ENCODE measurements at regions not wholly inside any gene's neighbourhood (a gene's known extent, or its start where the extent isn't known, plus 50 kb on each side); places are given as distances from the start of the nearest gene placed in this dataset.

DNA sequence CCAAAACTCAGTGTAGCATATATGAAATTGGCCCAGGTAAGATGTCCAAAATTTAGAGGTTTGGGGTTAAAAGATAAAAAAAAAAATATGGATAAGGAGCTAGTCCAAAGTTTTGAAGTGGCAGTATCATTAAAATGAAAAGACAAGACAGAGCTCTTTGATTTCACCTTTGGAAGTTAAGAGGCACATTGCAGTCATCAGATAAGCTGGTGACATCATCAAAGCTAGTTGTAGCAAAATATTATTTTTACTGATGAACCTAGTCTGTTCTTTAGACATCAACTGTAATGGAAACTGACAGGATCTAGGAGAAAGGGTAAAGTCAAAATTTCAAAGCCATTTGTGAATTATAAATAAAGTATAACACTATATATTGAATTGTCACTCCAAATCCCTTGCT lies 603.7 kb upstream of the CDH8 start:
- Mint-ChIP-seq H3K36me3 (no peaks in the 10 kb centered on the region), H3K4me1 (peaks cover 6% of the 10 kb centered on the region), H3K27me3 (ENCODE audit: low read depth) (no peaks in the 10 kb centered on the region), H3K27ac (no peak overlapping the region), H3K9me3 (no peaks in the 10 kb centered on the region), H3K4me3 (no peak overlapping the region)
- TF ChIP-seq, protein P1, sequence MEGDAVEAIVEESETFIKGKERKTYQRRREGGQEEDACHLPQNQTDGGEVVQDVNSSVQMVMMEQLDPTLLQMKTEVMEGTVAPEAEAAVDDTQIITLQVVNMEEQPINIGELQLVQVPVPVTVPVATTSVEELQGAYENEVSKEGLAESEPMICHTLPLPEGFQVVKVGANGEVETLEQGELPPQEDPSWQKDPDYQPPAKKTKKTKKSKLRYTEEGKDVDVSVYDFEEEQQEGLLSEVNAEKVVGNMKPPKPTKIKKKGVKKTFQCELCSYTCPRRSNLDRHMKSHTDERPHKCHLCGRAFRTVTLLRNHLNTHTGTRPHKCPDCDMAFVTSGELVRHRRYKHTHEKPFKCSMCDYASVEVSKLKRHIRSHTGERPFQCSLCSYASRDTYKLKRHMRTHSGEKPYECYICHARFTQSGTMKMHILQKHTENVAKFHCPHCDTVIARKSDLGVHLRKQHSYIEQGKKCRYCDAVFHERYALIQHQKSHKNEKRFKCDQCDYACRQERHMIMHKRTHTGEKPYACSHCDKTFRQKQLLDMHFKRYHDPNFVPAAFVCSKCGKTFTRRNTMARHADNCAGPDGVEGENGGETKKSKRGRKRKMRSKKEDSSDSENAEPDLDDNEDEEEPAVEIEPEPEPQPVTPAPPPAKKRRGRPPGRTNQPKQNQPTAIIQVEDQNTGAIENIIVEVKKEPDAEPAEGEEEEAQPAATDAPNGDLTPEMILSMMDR (IDR thresholded peaks at IDR 0.05; ENCODE audit: unreplicated experiment), result no peak
- DNase-seq (ENCODE audit: low spot score in 2 of 2, unreplicated experiment in 2 of 2), result no peak

DNA sequence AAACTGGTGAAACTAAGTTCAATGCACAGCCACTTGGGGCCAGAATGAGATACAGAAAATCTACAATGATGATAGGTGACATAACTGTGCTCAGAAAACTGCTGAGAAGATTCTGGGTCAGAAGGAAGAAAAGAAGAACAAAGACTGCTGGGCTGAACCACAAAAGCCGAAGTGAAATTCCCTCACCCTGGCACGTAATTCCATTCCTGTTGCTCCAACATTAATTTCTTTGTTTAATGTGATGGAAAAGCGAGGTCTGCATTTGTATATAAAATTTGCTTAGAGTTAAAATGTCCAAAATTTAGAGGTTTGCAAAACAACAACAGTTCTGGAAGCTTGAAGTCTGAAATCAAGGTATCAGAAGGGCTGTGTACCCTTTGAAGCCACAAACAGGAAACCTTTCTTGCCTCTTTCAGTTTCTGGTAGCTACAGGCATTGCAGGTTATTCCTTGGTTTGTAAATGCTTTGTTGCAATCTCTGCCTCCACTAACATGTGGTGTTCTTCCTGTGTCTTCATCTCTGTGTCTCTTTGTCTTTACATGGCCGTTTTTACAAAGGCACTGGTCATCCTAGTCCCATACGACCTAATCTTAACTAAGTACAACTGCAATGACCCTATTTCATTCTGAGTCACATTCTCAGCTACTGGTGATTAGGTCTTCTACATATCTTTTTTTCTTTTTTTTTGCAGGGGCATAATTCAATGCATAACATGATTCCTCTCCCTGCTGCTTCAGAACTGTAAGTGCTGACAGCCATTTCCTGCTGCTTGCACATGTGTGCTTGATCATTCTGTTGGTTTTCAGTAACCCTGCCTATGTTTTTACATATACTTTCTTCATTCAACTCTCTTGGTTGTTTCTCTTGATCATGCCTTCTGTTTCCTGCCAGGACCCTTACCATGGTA lies 603.0 kb upstream of the CDH8 start:
- H3K27ac Mint-ChIP-seq, result no peak overlapping the region
- no peaks in the 10 kb centered on the region for H3K9me3 Mint-ChIP-seq
- H3K4me3 Mint-ChIP-seq, result no peak overlapping the region
- DNase-seq (ENCODE audit: low spot score in 2 of 2, unreplicated experiment in 2 of 2), result no peak
- peaks cover 6% of the 10 kb centered on the region for H3K4me1 Mint-ChIP-seq
- H3K27me3 Mint-ChIP-seq (ENCODE audit: low read depth), result no peaks in the 10 kb centered on the region
- H3K36me3 Mint-ChIP-seq, result no peaks in the 10 kb centered on the region
- TF ChIP-seq, protein P1 (IDR thresholded peaks at IDR 0.05; ENCODE audit: unreplicated experiment), result no peak

DNA sequence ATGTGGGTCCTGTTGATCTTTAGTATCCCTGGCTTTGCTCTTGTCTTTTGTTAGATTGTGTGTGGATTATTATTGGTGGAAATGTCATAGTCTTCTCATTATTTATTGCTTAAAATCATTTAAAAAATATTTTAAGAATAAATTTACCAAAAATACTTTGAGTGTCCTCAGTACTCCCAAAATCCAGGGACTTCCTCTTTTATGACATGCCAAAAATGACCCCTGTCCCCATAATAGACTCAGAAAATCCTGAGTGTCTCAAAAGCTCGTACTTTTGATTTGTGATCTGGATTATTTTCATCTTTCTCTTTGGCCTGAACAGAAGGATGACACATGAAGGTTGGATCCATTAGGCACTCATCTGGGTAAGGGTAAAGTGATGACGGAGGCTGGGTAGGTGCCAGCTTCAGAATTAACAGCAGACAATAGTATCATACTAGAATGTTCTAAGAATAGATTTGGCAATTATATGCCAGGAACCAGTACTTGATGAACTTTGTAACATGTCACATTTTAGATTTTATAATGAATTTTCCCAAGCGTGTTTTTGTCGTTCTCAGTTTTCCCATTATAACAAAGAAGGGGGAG lies 602.2 kb upstream of the CDH8 start:
- H3K4me1 Mint-ChIP-seq, result peaks cover 6% of the 10 kb centered on the region
- H3K36me3 Mint-ChIP-seq, result no peaks in the 10 kb centered on the region
- no peak overlapping the region for H3K4me3 Mint-ChIP-seq
- no peak overlapping the region for H3K27ac Mint-ChIP-seq
- H3K9me3 Mint-ChIP-seq, result no peaks in the 10 kb centered on the region
- TF ChIP-seq, protein P1 (IDR thresholded peaks at IDR 0.05; ENCODE audit: unreplicated experiment), result no peak
- DNase-seq (ENCODE audit: low spot score in 2 of 2, unreplicated experiment in 2 of 2), result no peak
- no peaks in the 10 kb centered on the region for H3K27me3 Mint-ChIP-seq (ENCODE audit: low read depth)

DNA sequence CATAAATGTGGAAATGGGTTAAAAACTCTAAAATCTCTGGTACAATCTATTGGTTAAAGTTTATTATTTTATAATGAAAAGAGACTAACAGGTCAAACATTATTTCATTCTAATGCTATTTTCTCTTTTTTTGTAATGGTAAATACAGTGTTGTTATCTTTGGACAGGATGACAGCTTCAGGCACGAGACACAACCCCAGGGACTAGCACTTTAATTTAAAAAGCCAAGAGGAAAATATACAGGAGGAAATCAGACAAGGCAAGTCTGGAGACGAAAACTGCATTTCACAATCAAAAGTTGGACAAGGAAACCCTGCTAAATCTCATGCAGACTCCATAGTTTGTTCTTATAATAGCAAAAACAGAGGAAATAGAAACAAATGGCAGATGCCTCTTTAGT lies 589.1 kb upstream of the CDH8 start:
- Mint-ChIP-seq H3K4me3 (no peak overlapping the region), H3K9me3 (peaks cover 5% of the 10 kb centered on the region), H3K27me3 (ENCODE audit: low read depth) (peaks cover 3% of the 10 kb centered on the region), H3K36me3 (no peaks in the 10 kb centered on the region), H3K27ac (no peak overlapping the region), H3K4me1 (no peaks in the 10 kb centered on the region)
- no peak for DNase-seq (ENCODE audit: low spot score in 2 of 2, unreplicated experiment in 2 of 2)
- TF ChIP-seq, protein P1 (IDR thresholded peaks at IDR 0.05; ENCODE audit: unreplicated experiment), result no peak

DNA sequence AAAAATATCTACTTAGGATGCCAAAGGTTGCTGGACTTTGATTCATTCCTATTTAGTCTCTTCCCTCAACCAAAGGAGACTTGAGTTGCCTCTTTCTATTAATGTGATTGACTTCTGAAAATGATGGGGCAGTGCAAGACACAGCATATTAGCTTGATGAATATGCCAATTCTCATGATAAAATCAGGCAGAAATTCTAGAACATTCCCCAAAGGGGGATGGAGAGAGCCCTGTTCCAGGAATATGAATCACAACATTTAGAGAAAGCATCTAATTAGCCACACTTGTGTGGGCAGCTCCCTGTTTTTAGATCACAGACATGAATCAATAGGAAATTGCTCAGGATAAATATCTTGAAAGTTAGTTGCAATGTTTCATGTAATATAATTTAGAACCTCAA lies 584.0 kb upstream of the CDH8 start:
- TF ChIP-seq, protein P1 (IDR thresholded peaks at IDR 0.05; ENCODE audit: unreplicated experiment), result no peak
- no peaks in the 10 kb centered on the region for H3K27me3 Mint-ChIP-seq (ENCODE audit: low read depth)
- no peak overlapping the region for H3K4me3 Mint-ChIP-seq
- H3K36me3 Mint-ChIP-seq, result no peaks in the 10 kb centered on the region
- peaks cover 8% of the 10 kb centered on the region for H3K9me3 Mint-ChIP-seq
- no peaks in the 10 kb centered on the region for H3K4me1 Mint-ChIP-seq
- no peak overlapping the region for H3K27ac Mint-ChIP-seq
- DNase-seq (ENCODE audit: low spot score in 2 of 2, unreplicated experiment in 2 of 2), result no peak

Measured in mesothelial cell of epicardium (in vitro differentiated cells).